Ishikawa (cell line): ENCODE measurements at regions not wholly inside any gene's neighbourhood (a gene's known extent, or its start where the extent isn't known, plus 50 kb on each side); places are given as distances from the start of the nearest gene placed in this dataset.

Source experiments
- CEBPB ChIP-seq: IDR thresholded peaks from 2 replicates; pipeline ENCODE4 v1.6.1; 2012
- FOXM1 ChIP-seq: IDR thresholded peaks from 2 replicates; pipeline ENCODE4 v1.6.1; 2012; ENCODE audit warnings: low read depth, borderline replicate concordance
- NFIC ChIP-seq: IDR thresholded peaks from 2 replicates; pipeline ENCODE4 v1.6.1; 2012
- TF ChIP-seq, protein P1 (sequence below): IDR thresholded peaks from 2 replicates; pipeline ENCODE4 v1.6.1; 2012; ENCODE audit warnings: low read depth, mild to moderate bottlenecking
- TF ChIP-seq, protein P2 (sequence below): IDR thresholded peaks from 2 replicates; pipeline ENCODE4 v1.6.1; 2012

DNA sequence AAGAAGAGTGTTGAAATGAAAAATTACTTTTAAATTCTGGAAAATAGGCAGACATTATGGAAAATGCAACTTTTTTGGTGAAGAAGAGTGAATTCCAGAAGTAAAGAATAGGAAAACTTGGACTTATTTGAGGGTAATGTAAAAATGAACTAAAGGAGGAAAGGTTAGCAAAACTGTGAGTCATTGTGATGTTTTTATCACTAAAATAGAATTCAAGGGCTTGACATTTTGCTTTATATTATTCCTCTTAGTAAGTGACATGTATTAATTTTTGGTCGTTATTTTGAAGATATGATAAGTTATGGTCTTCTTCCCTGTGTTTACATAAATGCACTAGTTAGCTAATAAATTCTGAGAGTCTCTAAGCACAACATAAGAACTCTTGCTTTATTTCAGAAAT lies 390.9 kb downstream of the FAT4 start:
- no peak for TF ChIP-seq CEBPB
- TF ChIP-seq NFIC: no peak
- TF ChIP-seq FOXM1: no peak
- TF ChIP-seq, protein P1, sequence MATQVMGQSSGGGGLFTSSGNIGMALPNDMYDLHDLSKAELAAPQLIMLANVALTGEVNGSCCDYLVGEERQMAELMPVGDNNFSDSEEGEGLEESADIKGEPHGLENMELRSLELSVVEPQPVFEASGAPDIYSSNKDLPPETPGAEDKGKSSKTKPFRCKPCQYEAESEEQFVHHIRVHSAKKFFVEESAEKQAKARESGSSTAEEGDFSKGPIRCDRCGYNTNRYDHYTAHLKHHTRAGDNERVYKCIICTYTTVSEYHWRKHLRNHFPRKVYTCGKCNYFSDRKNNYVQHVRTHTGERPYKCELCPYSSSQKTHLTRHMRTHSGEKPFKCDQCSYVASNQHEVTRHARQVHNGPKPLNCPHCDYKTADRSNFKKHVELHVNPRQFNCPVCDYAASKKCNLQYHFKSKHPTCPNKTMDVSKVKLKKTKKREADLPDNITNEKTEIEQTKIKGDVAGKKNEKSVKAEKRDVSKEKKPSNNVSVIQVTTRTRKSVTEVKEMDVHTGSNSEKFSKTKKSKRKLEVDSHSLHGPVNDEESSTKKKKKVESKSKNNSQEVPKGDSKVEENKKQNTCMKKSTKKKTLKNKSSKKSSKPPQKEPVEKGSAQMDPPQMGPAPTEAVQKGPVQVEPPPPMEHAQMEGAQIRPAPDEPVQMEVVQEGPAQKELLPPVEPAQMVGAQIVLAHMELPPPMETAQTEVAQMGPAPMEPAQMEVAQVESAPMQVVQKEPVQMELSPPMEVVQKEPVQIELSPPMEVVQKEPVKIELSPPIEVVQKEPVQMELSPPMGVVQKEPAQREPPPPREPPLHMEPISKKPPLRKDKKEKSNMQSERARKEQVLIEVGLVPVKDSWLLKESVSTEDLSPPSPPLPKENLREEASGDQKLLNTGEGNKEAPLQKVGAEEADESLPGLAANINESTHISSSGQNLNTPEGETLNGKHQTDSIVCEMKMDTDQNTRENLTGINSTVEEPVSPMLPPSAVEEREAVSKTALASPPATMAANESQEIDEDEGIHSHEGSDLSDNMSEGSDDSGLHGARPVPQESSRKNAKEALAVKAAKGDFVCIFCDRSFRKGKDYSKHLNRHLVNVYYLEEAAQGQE: no peak
- TF ChIP-seq, protein P2, sequence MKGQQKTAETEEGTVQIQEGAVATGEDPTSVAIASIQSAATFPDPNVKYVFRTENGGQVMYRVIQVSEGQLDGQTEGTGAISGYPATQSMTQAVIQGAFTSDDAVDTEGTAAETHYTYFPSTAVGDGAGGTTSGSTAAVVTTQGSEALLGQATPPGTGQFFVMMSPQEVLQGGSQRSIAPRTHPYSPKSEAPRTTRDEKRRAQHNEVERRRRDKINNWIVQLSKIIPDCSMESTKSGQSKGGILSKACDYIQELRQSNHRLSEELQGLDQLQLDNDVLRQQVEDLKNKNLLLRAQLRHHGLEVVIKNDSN: no peak
